H1 (cell line): ENCODE measurements at regions not wholly inside any gene's neighbourhood (a gene's known extent, or its start where the extent isn't known, plus 50 kb on each side); places are given as distances from the start of the nearest gene placed in this dataset.

Source experiments
- CTCF ChIA-PET: fragments of 300-600 bp; sonication (Branson Sonifier 250); formaldehyde crosslinking; loops from one replicate; lab custom pipeline; 2021; ENCODE audit not compliant: partially characterized antibody; lab: Charles Lee
- POLR2A ChIA-PET: fragments of 300-600 bp; sonication (Branson Sonifier 250); formaldehyde crosslinking; loops from one replicate; lab custom pipeline; 2021; ENCODE audit warnings: inconsistent platforms; ENCODE audit not compliant: partially characterized antibody; lab: Charles Lee
- DNase-seq, 2 experiments: peaks; one replicate each; pipeline versions ENCODE4 v3.0.0 to v3.0.0-alpha.2; 2010 to 2022; ENCODE audit warnings: low spot score in 2 of 2, low read depth in 1 of 2, mixed read lengths in 1 of 2
- FAIRE-seq: peaks from 2 replicates; lab custom pipeline; 2011; peaks lifted over from hg19 to GRCh38; lab: Jason Lieb, UNC
- H2AFZ ChIP-seq: 2 replicates; pipeline ENCODE4 v1.8.1; 2012; ENCODE audit warnings: low read length, inconsistent platforms
- H2AK5ac ChIP-seq: 2 replicates; pipeline ENCODE4 v1.6.1; 2013; ENCODE audit warnings: low read depth, low read length
- H2BK120ac ChIP-seq: replicated peaks from 2 replicates; pipeline ENCODE3; 2013; ENCODE audit warnings: low read depth, low read length, inconsistent platforms
- H2BK12ac ChIP-seq: 2 replicates; pipeline ENCODE4 v1.6.1; 2013; ENCODE audit warnings: low read depth, low read length
- H2BK15ac ChIP-seq: 2 replicates; pipeline ENCODE4 v1.6.1; 2013; ENCODE audit warnings: low read length
- H2BK20ac ChIP-seq: 2 replicates; pipeline ENCODE4 v1.6.1; 2013; ENCODE audit warnings: low read length
- H2BK5ac ChIP-seq: 2 replicates; pipeline ENCODE4 v1.6.1; 2013; ENCODE audit warnings: low read depth, low read length
- H3K14ac ChIP-seq: 2 replicates; pipeline ENCODE4 v1.6.1; 2013; ENCODE audit warnings: inconsistent platforms; ENCODE audit not compliant: insufficient read length
- H3K18ac ChIP-seq: 2 replicates; pipeline ENCODE4 v1.6.1; 2013; ENCODE audit warnings: low read length; ENCODE audit errors: extremely low read depth
- H3K23ac ChIP-seq: 2 replicates; pipeline ENCODE4 v1.6.1; 2013; ENCODE audit warnings: inconsistent platforms; ENCODE audit not compliant: insufficient read length
- H3K23me2 ChIP-seq: 2 replicates; pipeline ENCODE4 v1.6.1; 2013; ENCODE audit warnings: low read depth, low read length
- H3K27ac ChIP-seq: 2 replicates; pipeline ENCODE4 v1.6.1; 2011; ENCODE audit warnings: low read depth, low read length, inconsistent platforms
- H3K27me3 ChIP-seq, 4 experiments: replicated peaks in 1 of 4; 1 replicate in 1 of 4; 2 replicates in 3 of 4; pipeline versions ENCODE4 v1.6.1 to v1.8.1; 2011 to 2013; ENCODE audit warnings: low read length in 3 of 4, mild to moderate bottlenecking in 3 of 4, inconsistent platforms in 2 of 4, mixed read lengths in 2 of 4, moderate library complexity in 1 of 4; ENCODE audit not compliant: control insufficient read depth in 3 of 4, insufficient read depth in 3 of 4; ENCODE audit errors: extremely low read depth in 1 of 4
- H3K36me3 ChIP-seq, 4 experiments: 2 replicates each; pipeline versions ENCODE4 v1.6.1 to v1.8.1; 2011 to 2013; ENCODE audit warnings: mild to moderate bottlenecking in 4 of 4, low read length in 3 of 4, moderate library complexity in 2 of 4, control low read depth in 1 of 4, inconsistent platforms in 1 of 4; ENCODE audit not compliant: insufficient read depth in 4 of 4, control insufficient read depth in 2 of 4
- H3K4ac ChIP-seq: replicated peaks from 2 replicates; pipeline ENCODE3; 2013; ENCODE audit warnings: low read length, low read depth, mixed read lengths, inconsistent platforms; ENCODE audit not compliant: insufficient read length
- H3K4me1 ChIP-seq, 4 experiments: replicated peaks in 1 of 4; 1 replicate in 1 of 4; 2 replicates in 3 of 4; pipeline versions ENCODE4 v1.6.1 to v1.8.1; 2011 to 2013; ENCODE audit warnings: low read length in 3 of 4, inconsistent platforms in 2 of 4, mixed read lengths in 1 of 4; ENCODE audit not compliant: insufficient read depth in 4 of 4, control insufficient read depth in 3 of 4
- H3K4me2 ChIP-seq, 2 experiments: 2 replicates each; pipeline versions ENCODE4 v1.6.1 to v1.8.1; 2011 to 2013; ENCODE audit warnings: low read depth in 2 of 2, low read length in 2 of 2, control low read depth in 1 of 2, inconsistent platforms in 1 of 2, mild to moderate bottlenecking in 1 of 2; ENCODE audit not compliant: insufficient read depth in 1 of 2
- H3K4me3 ChIP-seq, 4 experiments: fragments of 200-600, 300-600 bp in 1 of 4; sonication (generic), shearing (Covaris generic), sonication (Bioruptor Twin) in 1 of 4; 2 replicates each; pipeline versions ENCODE4 v1.5.1 to v1.8.1; 2011 to 2016; ENCODE audit warnings: low read length in 4 of 4, low read depth in 3 of 4, control low read depth in 2 of 4, inconsistent platforms in 2 of 4, mild to moderate bottlenecking in 2 of 4, mixed read lengths in 1 of 4, moderate library complexity in 1 of 4; ENCODE audit not compliant: insufficient read depth in 2 of 4; ENCODE audit errors: extremely low read depth in 1 of 4
- H3K56ac ChIP-seq: replicated peaks from 2 replicates; pipeline ENCODE3; 2013; ENCODE audit warnings: low read depth, mild to moderate bottlenecking, mixed read lengths, low read length, inconsistent platforms; ENCODE audit not compliant: insufficient read length
- H3K79me1 ChIP-seq: 2 replicates; pipeline ENCODE4 v1.6.1; 2013; ENCODE audit warnings: low read depth, low read length, control low read depth
- H3K79me2 ChIP-seq, 2 experiments: 2 replicates each; pipeline versions ENCODE4 v1.6.1 to v1.8.1; 2012 to 2013; ENCODE audit warnings: low read length in 2 of 2, mild to moderate bottlenecking in 2 of 2, inconsistent platforms in 1 of 2; ENCODE audit not compliant: insufficient read depth in 2 of 2, control insufficient read depth in 1 of 2
- H3K9ac ChIP-seq, 4 experiments: replicated peaks in 1 of 4; 1 replicate in 1 of 4; 2 replicates in 3 of 4; pipeline versions ENCODE4 v1.6.1 to v1.8.1; 2011 to 2013; ENCODE audit warnings: low read depth in 3 of 4, low read length in 3 of 4, control low read depth in 2 of 4, mild to moderate bottlenecking in 2 of 4, moderate library complexity in 2 of 4, inconsistent platforms in 1 of 4; ENCODE audit errors: extremely low read depth in 1 of 4
- H3K9me3 ChIP-seq, 2 experiments: 2 replicates each; pipeline versions ENCODE4 v1.6.1 to v1.8.1; 2012 to 2013; ENCODE audit warnings: mild to moderate bottlenecking in 2 of 2, moderate library complexity in 2 of 2, control low read depth in 1 of 2, inconsistent platforms in 1 of 2, low read depth in 1 of 2, low read length in 1 of 2, mixed read lengths in 1 of 2; ENCODE audit not compliant: insufficient read depth in 2 of 2
- H4K20me1 ChIP-seq, 2 experiments: replicated peaks in 1 of 2; 2 replicates each; pipeline versions ENCODE3 to v1.8.1; 2011 to 2013; ENCODE audit warnings: inconsistent platforms in 2 of 2, low read length in 2 of 2, mild to moderate bottlenecking in 1 of 2; ENCODE audit not compliant: insufficient read depth in 2 of 2, control insufficient read depth in 1 of 2
- H4K5ac ChIP-seq: 2 replicates; pipeline ENCODE4 v1.6.1; 2013; ENCODE audit warnings: low read length, low read depth, mixed read lengths, inconsistent platforms; ENCODE audit not compliant: insufficient read length
- H4K8ac ChIP-seq: 2 replicates; pipeline ENCODE4 v1.8.0; 2013; ENCODE audit warnings: mild to moderate bottlenecking, moderate library complexity, low read length, inconsistent platforms; ENCODE audit not compliant: insufficient read depth; ENCODE audit errors: extremely low read depth
- H4K91ac ChIP-seq: replicated peaks from 2 replicates; pipeline ENCODE3; 2013; ENCODE audit warnings: low read length, mixed read lengths, inconsistent platforms; ENCODE audit not compliant: insufficient read length
- EP300 ChIP-seq, 2 experiments: IDR thresholded peaks; 1 replicate in 1 of 2; 2 replicates in 1 of 2; pipeline ENCODE4 v1.6.1; 2011 to 2012; ENCODE audit warnings: low read depth in 2 of 2, low read length in 2 of 2, mild to moderate bottlenecking in 2 of 2, borderline replicate concordance in 1 of 2, inconsistent platforms in 1 of 2, moderate library complexity in 1 of 2
- GABPA ChIP-seq: IDR thresholded peaks from 2 replicates; pipeline ENCODE4 v1.6.1; 2011; ENCODE audit warnings: mild to moderate bottlenecking, low read length, moderate library complexity, borderline replicate concordance; ENCODE audit not compliant: insufficient read depth
- MAFK ChIP-seq: IDR thresholded peaks from 2 replicates; pipeline ENCODE4 v1.6.1; 2012; ENCODE audit warnings: low read depth, mild to moderate bottlenecking, improper control_type of control experiment, low read length
- PHF8 ChIP-seq: fragments of 200-600 bp; sonication (generic); conservative IDR thresholded peaks from 2 replicates; pipeline ENCODE4 v1.7.1; 2012; ENCODE audit warnings: low read depth, mild to moderate bottlenecking, inconsistent platforms, low read length, moderate library complexity
- POLR2A ChIP-seq, 2 experiments: IDR thresholded peaks; 1 replicate in 1 of 2; 2 replicates in 1 of 2; pipeline ENCODE4 v1.6.1; 2011; ENCODE audit warnings: low read depth in 2 of 2, low read length in 2 of 2, mild to moderate bottlenecking in 2 of 2; ENCODE audit errors: control extremely low read depth in 1 of 2
- RFX5 ChIP-seq: IDR thresholded peaks from 2 replicates; pipeline ENCODE4 v1.6.1; 2011; ENCODE audit warnings: low read depth, low read length, improper control_type of control experiment, borderline replicate concordance
- RNF2 ChIP-seq: fragments of 200-900, 300-1000 bp; sonication (generic); IDR thresholded peaks from 2 replicates; pipeline ENCODE4 v1.7.1; 2016; ENCODE audit warnings: borderline replicate concordance, low read depth, mild to moderate bottlenecking, antibody characterized with exemption, low read length; ENCODE audit not compliant: poor library complexity, severe bottlenecking; ENCODE audit errors: missing control alignments
- SIX5 ChIP-seq: IDR thresholded peaks from 2 replicates; pipeline ENCODE4 v1.6.1; 2011; ENCODE audit warnings: mild to moderate bottlenecking, low read depth, low read length
- SP1 ChIP-seq: IDR thresholded peaks from 2 replicates; pipeline ENCODE4 v1.6.1; 2011; ENCODE audit warnings: low read depth, low read length
- SUZ12 ChIP-seq: fragments of 200-600 bp; sonication (generic); IDR thresholded peaks from 2 replicates; pipeline ENCODE4 v1.6.1; 2012; ENCODE audit warnings: mild to moderate bottlenecking, inconsistent platforms, low read length, moderate library complexity, mixed read lengths
- TCF12 ChIP-seq: IDR thresholded peaks from 2 replicates; pipeline ENCODE4 v1.6.1; 2011; ENCODE audit warnings: low read depth, mild to moderate bottlenecking, low read length
- TEAD4 ChIP-seq: IDR thresholded peaks from 2 replicates; pipeline ENCODE4 v1.6.1; 2012; ENCODE audit warnings: low read depth, low read length, inconsistent platforms, mixed read lengths
- WGBS, 2 experiments: shearing (Covaris generic) in 1 of 2; methylation state at CpG; one replicate each; pipeline versions ENCODE4 v1.1.6 to v1.1.7; 2013 to 2015; ENCODE audit warnings: low lambda C conversion rate in 2 of 2, mixed read lengths in 2 of 2, inconsistent platforms in 1 of 2, low coverage in 1 of 2, missing lambda C conversion rate in 1 of 2; ENCODE audit not compliant: insufficient replicate concordance in 2 of 2, insufficient coverage in 1 of 2, insufficient read length in 1 of 2; ENCODE audit errors: extremely low coverage in 1 of 2, missing lambda C conversion rate in 1 of 2; 5-methylcytosine and 5-hydroxymethylcytosine counted together

GRCh38 chr18:63069496-63069895 is 250.1 kb downstream of the BCL2 start:
- Histone ChIP-seq H3K23ac (no peak overlapping the region), H2AK5ac (no peak overlapping the region), H2BK20ac (no peak overlapping the region), H3K4me2 (no peak overlapping the region), H3K36me3 (no peaks in the 10 kb centered on the region), H4K5ac (no peak overlapping the region), H3K4ac (no peak overlapping the region), H3K27me3 (no peaks in the 10 kb centered on the region), H4K91ac (no peak overlapping the region), H3K14ac (no peak overlapping the region), H3K4me1 (no peaks in the 10 kb centered on the region), H2AFZ (no peak overlapping the region), H3K9me3 (no peaks in the 10 kb centered on the region), H3K79me1 (no peaks in the 10 kb centered on the region), H2BK5ac (no peak overlapping the region), H2BK12ac (no peak overlapping the region), H4K20me1 (no peaks in the 10 kb centered on the region), H3K23me2 (no peaks in the 10 kb centered on the region), H3K27ac (no peak overlapping the region), H3K9ac (no peak overlapping the region), H2BK15ac (no peak overlapping the region), H4K8ac (no peak overlapping the region), H3K56ac (no peak overlapping the region), H2BK120ac (no peak overlapping the region), H3K79me2 (no peaks in the 10 kb centered on the region), H3K4me3 (no peak overlapping the region), H3K18ac (no peak overlapping the region)
- no peak for FAIRE-seq
- TF ChIP-seq EP300 (IDR thresholded peaks at IDR 0.05; ENCODE audit: borderline replicate concordance in 1 of 2, low read depth in 2 of 2, low read length in 2 of 2): no peak
- no peak for TF ChIP-seq SP1
- no peak for TF ChIP-seq TCF12
- TF ChIP-seq POLR2A (IDR thresholded peaks at IDR 0.05; ENCODE audit: control extremely low read depth in 1 of 2, low read depth in 2 of 2, low read length in 2 of 2): no peak
- TF ChIP-seq RNF2: no peak
- no peak for TF ChIP-seq PHF8
- TF ChIP-seq TEAD4: no peak
- no peak for TF ChIP-seq SIX5
- TF ChIP-seq MAFK: no peak
- TF ChIP-seq SUZ12: no peak
- no peak for TF ChIP-seq RFX5
- TF ChIP-seq GABPA: no peak
- ChIA-PET POLR2A (no interaction called here), CTCF (interaction anchor here (0.6 to 1.8 kb wide), 2 partner anchors 44 to 258 kb away, joined by 3 to 7 read pairs; no protein-coding TSS in a partner anchor)
- DNase-seq: no peak
- WGBS, 2 experiments: 78% methylated on average over 3 of the region's 3 CpGs; no CpG with 5 or more reads in 1 of the 2 experiments
